RWPE1 (cell line): ENCODE measurements at regions not wholly inside any gene's neighbourhood (a gene's known extent, or its start where the extent isn't known, plus 50 kb on each side); places are given as distances from the start of the nearest gene placed in this dataset.

ENCODE experiments used
- CTCF ChIA-PET: fragments of 350-600 bp; sonication (Branson Sonifier 250); formaldehyde crosslinking; extraction: SDS; loops from one replicate; lab custom pipeline; 2021; lab: Yijun Ruan, JAX
- POLR2A ChIA-PET: fragments of 400-600 bp; formaldehyde crosslinking; extraction: SDS; loops from one replicate; lab custom pipeline; 2020; ENCODE audit warnings: antibody characterized with exemption; ENCODE audit not compliant: low non-redundant PET; lab: Yijun Ruan, JAX
- DNase-seq: peaks from one replicate; pipeline ENCODE4 v3.0.0; 2012; ENCODE audit warnings: low spot score
- H3K27ac ChIP-seq: fragments of 450-650 bp; 2 replicates; pipeline ENCODE4 v1.5.1; 2017
- CTCF ChIP-seq: fragments of 450-650 bp; conservative IDR thresholded peaks from 2 replicates; pipeline ENCODE4 v1.5.1; 2017; ENCODE audit warnings: low read depth, mild to moderate bottlenecking

- POLR2A ChIA-PET: no interaction called here
- DNase-seq: no peak
- no peak overlapping the region for H3K27ac ChIP-seq
- CTCF ChIA-PET: interaction anchor here (1.0 kb wide), 1 partner anchor 13 kb away, joined by 3 read pairs; no protein-coding TSS in a partner anchor
- TF ChIP-seq CTCF: no peak
Observed at GRCh38 chr7:34584526-34584925, 73.5 kb upstream of the NPSR1 start.

DNA sequence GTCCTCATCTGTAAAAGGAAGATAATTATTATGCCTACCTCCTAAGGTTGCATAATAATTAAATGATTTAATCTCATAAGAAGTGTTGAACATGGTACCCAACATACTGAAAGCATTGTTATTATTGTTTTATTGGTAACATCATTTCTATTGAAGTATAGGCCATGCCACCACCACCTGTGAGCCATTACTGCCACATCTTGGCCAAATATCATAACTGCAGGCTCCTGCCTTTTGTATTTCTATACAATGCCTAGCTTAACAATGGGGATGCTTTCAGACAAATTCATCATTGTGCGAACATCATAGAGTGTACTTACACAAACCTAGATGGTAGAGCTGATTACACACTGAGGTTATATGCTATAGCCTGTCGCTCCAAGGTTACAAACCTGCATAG lies 61.1 kb upstream of the NPSR1 start:
- CTCF ChIA-PET: interaction anchor here (0.7 to 0.9 kb wide), 4 partner anchors 276 to 506 kb away, joined by 3 to 5 read pairs (median 4); no protein-coding TSS in a partner anchor
- peak; percentile 8 for DNase-seq
- TF ChIP-seq CTCF: no peak; the same call in 1 of the 2 replicates
- POLR2A ChIA-PET: no interaction called here
- no peak overlapping the region for H3K27ac ChIP-seq

DNA sequence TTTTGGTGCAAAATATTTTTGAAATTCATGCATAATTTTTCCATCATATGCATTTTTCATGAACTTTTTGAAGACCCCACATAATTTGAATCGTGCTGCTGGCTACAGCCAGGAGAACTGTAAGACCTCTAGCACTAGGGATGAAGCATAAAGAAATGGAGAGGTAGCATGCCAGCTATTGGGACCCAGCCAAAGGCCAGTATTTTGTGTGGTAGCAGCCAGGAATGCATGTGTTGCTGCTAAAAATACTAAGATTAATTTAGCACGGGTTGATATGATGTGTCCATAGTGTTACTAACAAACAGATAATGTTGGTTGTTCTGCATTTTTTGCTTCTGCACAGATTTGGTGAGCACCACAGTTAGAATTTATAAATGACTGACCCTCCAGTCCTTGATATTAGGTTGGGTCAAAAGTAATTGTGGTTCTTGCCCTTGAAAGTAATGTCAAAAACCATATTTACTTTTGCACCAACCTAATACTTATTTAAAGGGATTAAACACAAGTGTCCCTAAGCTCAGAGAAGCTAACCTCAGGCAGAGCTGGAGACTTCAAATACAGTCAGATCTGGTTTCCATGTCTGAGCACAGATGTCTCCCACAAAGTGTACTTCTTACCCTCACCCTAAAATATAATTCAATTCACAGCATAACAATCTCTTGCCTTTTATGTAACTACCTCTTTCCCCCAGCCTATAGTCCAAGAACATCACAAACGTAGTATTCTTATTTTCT lies 54.1 kb upstream of the NPSR1 start:
- ChIA-PET CTCF (interaction anchor here (0.6 kb wide), 1 partner anchor 509 kb away, joined by 3 read pairs; no protein-coding TSS in a partner anchor), POLR2A (no interaction called here)
- no peak for TF ChIP-seq CTCF
- H3K27ac ChIP-seq: no peak overlapping the region
- no peak for DNase-seq
